ENCODE measurements at regions not wholly inside any gene's neighbourhood (a gene's known extent, or its start where the extent isn't known, plus 50 kb on each side); places are given as distances from the start of the nearest gene placed in this dataset.

- ATAC-seq (peak in 2 of 8 donors; percentile 37 to 45), DNase-seq (no peak)
- Histone ChIP-seq H3K4me3 (no peak overlapping the region), H3K4me1 (peaks cover 0 to 7% (median 3%) of the 10 kb centered on the region in 9 donors), H3K36me3 (no peaks in the 10 kb centered on the region), H3K27me3 (peaks cover 0 to 5% (median 0%) of the 10 kb centered on the region in 7 donors), H3K9me3 (no peaks in the 10 kb centered on the region), H3K27ac (no peak overlapping the region)
- no peak for TF ChIP-seq CTCF (IDR thresholded peaks at IDR 0.05)
- 75 to 83% methylated on average over 7 of the region's 7 CpGs for WGBS, 2 donors
- intact Hi-C loops (cut with DNase I) = no loop called here
These were observed 142.0 kb downstream of the PTPN20 start for GRCh38 chr10:47053081-47053798.

- H3K9me3 ChIP-seq = no peaks in the 10 kb centered on the region
- DNase-seq (no peak), ATAC-seq (no peak)
- no peaks in the 10 kb centered on the region for H3K36me3 ChIP-seq
- TF ChIP-seq CTCF (IDR thresholded peaks at IDR 0.05) = no peak
- H3K4me3 ChIP-seq = no peak overlapping the region
- intact Hi-C loops (cut with DNase I) = no loop called here
- peaks cover 0 to 3% (median 0%) of the 10 kb centered on the region in 9 donors for H3K4me1 ChIP-seq
- 70 to 71% methylated on average over 2 of the region's 2 CpGs for WGBS, 2 donors
- H3K27ac ChIP-seq = no peak overlapping the region
- H3K27me3 ChIP-seq = peaks cover 0 to 6% (median 0%) of the 10 kb centered on the region in 7 donors
These were observed 143.7 kb downstream of the PTPN20 start for GRCh38 chr10:47054974-47055373.

GRCh38 chr10:47055386-47056246 is 144.4 kb downstream of the PTPN20 start:
- intact Hi-C loops (cut with DNase I) = no loop called here
- 71 to 79% methylated on average over 10 of the region's 10 CpGs for WGBS, 2 donors
- Histone ChIP-seq H3K4me1 (peaks cover 0 to 3% (median 0%) of the 10 kb centered on the region in 9 donors), H3K36me3 (no peaks in the 10 kb centered on the region), H3K27ac (no peak overlapping the region), H3K4me3 (no peak overlapping the region), H3K9me3 (no peaks in the 10 kb centered on the region), H3K27me3 (peaks cover 0 to 6% (median 0%) of the 10 kb centered on the region in 7 donors)
- peak in 1 of 8 donors; percentile 32 for ATAC-seq
- no peak for TF ChIP-seq CTCF (IDR thresholded peaks at IDR 0.05)
- DNase-seq = no peak

- intact Hi-C loops (cut with DNase I) = no loop called here
- Histone ChIP-seq H3K4me1 (peaks cover 0 to 3% (median 0%) of the 10 kb centered on the region in 9 donors), H3K9me3 (no peaks in the 10 kb centered on the region), H3K36me3 (no peaks in the 10 kb centered on the region), H3K27ac (no peak overlapping the region), H3K27me3 (peaks cover 0 to 8% (median 0%) of the 10 kb centered on the region in 7 donors), H3K4me3 (no peak overlapping the region)
- no peak for TF ChIP-seq CTCF (IDR thresholded peaks at IDR 0.05)
- no peak for DNase-seq
- ATAC-seq = no peak
- WGBS, 2 donors = 90 to 93% methylated on average over 1 of the region's 1 CpG
These were observed 145.0 kb downstream of the PTPN20 start for GRCh38 chr10:47056247-47056510.
